ENCODE measurements at regions not wholly inside any gene's neighbourhood (a gene's known extent, or its start where the extent isn't known, plus 50 kb on each side); places are given as distances from the start of the nearest gene placed in this dataset.

DNA sequence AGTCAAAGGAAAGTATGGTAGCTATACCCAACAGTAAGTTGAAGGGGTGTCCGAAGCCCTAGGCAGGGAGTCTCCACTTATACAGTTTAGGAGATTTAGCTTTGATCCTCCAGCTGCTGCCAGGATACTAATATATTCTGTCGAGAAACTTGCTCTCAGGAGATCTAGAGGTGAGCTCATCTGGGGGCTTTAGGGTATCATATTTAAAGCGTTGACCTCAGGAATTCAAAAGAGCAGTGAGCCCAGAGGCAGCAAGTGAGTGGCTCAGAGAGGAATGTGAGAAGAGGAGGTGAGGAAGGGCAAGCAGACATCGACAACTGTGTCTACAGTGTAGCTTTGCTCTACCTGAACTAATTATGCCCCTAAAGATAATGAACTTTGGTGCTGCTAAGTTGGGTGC is 245.1 kb upstream of the LRTM1 start:
- CTCF ChIA-PET = interaction anchor here (1.4 to 3.9 kb wide), 2 partner anchors 8 to 24 kb away, joined by 5 to 12 read pairs; no protein-coding TSS in a partner anchor
- TF ChIP-seq, protein P1, sequence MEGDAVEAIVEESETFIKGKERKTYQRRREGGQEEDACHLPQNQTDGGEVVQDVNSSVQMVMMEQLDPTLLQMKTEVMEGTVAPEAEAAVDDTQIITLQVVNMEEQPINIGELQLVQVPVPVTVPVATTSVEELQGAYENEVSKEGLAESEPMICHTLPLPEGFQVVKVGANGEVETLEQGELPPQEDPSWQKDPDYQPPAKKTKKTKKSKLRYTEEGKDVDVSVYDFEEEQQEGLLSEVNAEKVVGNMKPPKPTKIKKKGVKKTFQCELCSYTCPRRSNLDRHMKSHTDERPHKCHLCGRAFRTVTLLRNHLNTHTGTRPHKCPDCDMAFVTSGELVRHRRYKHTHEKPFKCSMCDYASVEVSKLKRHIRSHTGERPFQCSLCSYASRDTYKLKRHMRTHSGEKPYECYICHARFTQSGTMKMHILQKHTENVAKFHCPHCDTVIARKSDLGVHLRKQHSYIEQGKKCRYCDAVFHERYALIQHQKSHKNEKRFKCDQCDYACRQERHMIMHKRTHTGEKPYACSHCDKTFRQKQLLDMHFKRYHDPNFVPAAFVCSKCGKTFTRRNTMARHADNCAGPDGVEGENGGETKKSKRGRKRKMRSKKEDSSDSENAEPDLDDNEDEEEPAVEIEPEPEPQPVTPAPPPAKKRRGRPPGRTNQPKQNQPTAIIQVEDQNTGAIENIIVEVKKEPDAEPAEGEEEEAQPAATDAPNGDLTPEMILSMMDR (IDR thresholded peaks at IDR 0.05; ENCODE audit: control extremely low read depth, extremely low read depth, low read depth, missing control alignments) = no peak
- no peak for DNase-seq (ENCODE audit: extremely low spot score)
- POLR2A ChIA-PET = no interaction called here

- DNase-seq (ENCODE audit: extremely low spot score) = no peak
- POLR2A ChIA-PET = no interaction called here
- TF ChIP-seq, protein P1 (IDR thresholded peaks at IDR 0.05; ENCODE audit: control extremely low read depth, extremely low read depth, low read depth, missing control alignments) = no peak
- CTCF ChIA-PET = interaction anchor here (1.7 to 3.9 kb wide), 2 partner anchors 10 kb away, joined by 3 to 12 read pairs; no protein-coding TSS in a partner anchor
Observed at GRCh38 chr3:55170444-55170843, 242.6 kb upstream of the LRTM1 start.

GRCh38 chr3:55169608-55170072 is 241.8 kb upstream of the LRTM1 start:
- DNase-seq (ENCODE audit: extremely low spot score) = no peak
- CTCF ChIA-PET = interaction anchor here (1.7 to 3.9 kb wide), 2 partner anchors 9 to 11 kb away, joined by 3 to 12 read pairs; no protein-coding TSS in a partner anchor
- POLR2A ChIA-PET = no interaction called here
- TF ChIP-seq, protein P1 (IDR thresholded peaks at IDR 0.05; ENCODE audit: control extremely low read depth, extremely low read depth, low read depth, missing control alignments) = no peak

GRCh38 chr3:55169161-55169560 is 241.3 kb upstream of the LRTM1 start:
- TF ChIP-seq, protein P1 (IDR thresholded peaks at IDR 0.05; ENCODE audit: control extremely low read depth, extremely low read depth, low read depth, missing control alignments) = no peak
- no peak for DNase-seq (ENCODE audit: extremely low spot score)
- CTCF ChIA-PET = interaction anchor here (1.7 to 3.9 kb wide), 2 partner anchors 9 to 12 kb away, joined by 3 to 12 read pairs; no protein-coding TSS in a partner anchor
- POLR2A ChIA-PET = no interaction called here

- DNase-seq (ENCODE audit: extremely low spot score) = no peak
- CTCF ChIA-PET = interaction anchor here (2.3 kb wide), 1 partner anchor 13 kb away, joined by 7 read pairs; no protein-coding TSS in a partner anchor
- POLR2A ChIA-PET = no interaction called here
- TF ChIP-seq, protein P1 (IDR thresholded peaks at IDR 0.05; ENCODE audit: control extremely low read depth, extremely low read depth, low read depth, missing control alignments) = no peak
Observed at GRCh38 chr3:55167586-55168317, 239.9 kb upstream of the LRTM1 start.

DNA sequence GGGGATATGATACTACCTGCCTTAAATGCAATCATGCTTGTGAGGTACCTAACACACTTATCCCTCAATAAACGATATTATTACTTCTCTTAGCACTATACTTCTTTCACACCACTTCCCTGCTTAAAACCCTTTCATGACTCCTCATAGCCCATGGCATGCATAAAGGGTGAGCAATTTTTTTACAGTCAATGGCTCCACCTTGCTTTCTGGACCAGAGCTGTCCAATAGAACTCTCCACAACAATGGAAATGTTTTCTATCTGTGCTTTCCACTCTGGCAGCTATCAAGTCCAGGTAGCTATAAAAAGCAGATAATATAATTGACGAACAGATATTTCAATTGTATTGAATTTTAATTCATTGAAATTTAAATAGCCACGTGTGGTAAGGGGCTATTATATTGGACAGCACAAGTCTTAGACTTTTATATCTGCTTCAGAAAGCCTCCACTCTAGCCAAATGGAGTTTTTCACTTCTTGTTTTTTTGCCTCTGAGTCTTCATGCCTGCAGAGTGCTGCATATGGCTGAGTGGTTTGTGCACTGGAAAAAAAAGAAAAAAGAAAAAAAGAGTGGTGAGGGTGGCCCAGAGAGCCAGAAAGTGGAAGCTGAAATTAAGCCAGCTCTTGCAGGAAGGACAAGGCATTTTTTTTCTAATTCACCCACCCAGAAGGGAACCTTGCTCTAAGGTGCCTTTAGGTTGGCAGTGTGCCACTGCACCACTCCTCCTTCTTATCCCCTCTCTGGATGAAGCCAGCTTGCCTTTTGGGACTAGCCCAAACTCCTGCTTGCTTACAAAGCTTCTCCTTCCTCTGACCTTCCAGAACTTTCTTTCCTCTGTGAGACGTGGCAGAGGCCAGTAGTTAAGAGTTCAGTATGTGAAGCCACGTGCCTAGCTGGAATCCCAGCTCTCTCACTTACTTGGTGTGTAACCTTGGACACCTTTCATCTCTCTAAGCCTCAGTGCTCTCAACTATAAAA is 239.0 kb upstream of the LRTM1 start:
- TF ChIP-seq, protein P1 (IDR thresholded peaks at IDR 0.05; ENCODE audit: control extremely low read depth, extremely low read depth, low read depth, missing control alignments) = no peak
- ChIA-PET POLR2A (no interaction called here), CTCF (interaction anchor here (2.3 kb wide), 1 partner anchor 14 kb away, joined by 7 read pairs; no protein-coding TSS in a partner anchor)
- DNase-seq (ENCODE audit: extremely low spot score) = no peak
